A549 (cell line): ENCODE measurements at regions not wholly inside any gene's neighbourhood (a gene's known extent, or its start where the extent isn't known, plus 50 kb on each side); places are given as distances from the start of the nearest gene placed in this dataset.

ENCODE experiments used
- HMGXB4 ChIP-seq: fragments of 250-450 bp; sonication (Bioruptor Pico); IDR thresholded peaks from 2 replicates; pipeline ENCODE4 v1.5.0; 2021; ENCODE audit warnings: mild to moderate bottlenecking, moderate library complexity, borderline replicate concordance
- NR3C1 ChIP-seq: fragments of >200 bp; sonication (Bioruptor Twin); formaldehyde crosslinking; IDR thresholded peaks from 3 replicates; pipeline ENCODE4 v1.6.1; 2017
- REST ChIP-seq: fragments of 200-600 bp; sonication (generic); IDR thresholded peaks from 2 replicates; pipeline ENCODE4 v1.6.1; 2016; ENCODE audit warnings: antibody characterized with exemption, mild to moderate bottlenecking, moderate library complexity
- SMC3 ChIP-seq: fragments of >200 bp; sonication (Bioruptor Twin); formaldehyde crosslinking; IDR thresholded peaks from 3 replicates; pipeline ENCODE4 v1.6.1; 2018; ENCODE audit warnings: inconsistent platforms

- no peak for TF ChIP-seq HMGXB4
- no peak for TF ChIP-seq REST
- TF ChIP-seq SMC3 = no peak
- no peak for TF ChIP-seq NR3C1
Measured at GRCh38 chr6:11833626-11834592, 55.3 kb upstream of the ADTRP start.
